IPS-NIHi7 (cell line): ENCODE measurements at regions not wholly inside any gene's neighbourhood (a gene's known extent, or its start where the extent isn't known, plus 50 kb on each side); places are given as distances from the start of the nearest gene placed in this dataset.

Experiments used
- DNase-seq: peaks from one replicate; pipeline ENCODE4 v3.0.0; 2012; ENCODE audit warnings: mixed read lengths; ENCODE audit errors: extremely low spot score

GRCh38 chr13:105541565-105541964 lies 993.9 kb downstream of the EFNB2 start:
- no peak for DNase-seq

GRCh38 chr13:105538346-105538745 lies 997.1 kb downstream of the EFNB2 start:
- DNase-seq: peak; percentile 11

GRCh38 chr13:105537113-105537512 lies 998.3 kb downstream of the EFNB2 start:
- DNase-seq: no peak

GRCh38 chr13:105530468-105530867 lies 1005.0 kb downstream of the EFNB2 start:
- no peak for DNase-seq

GRCh38 chr13:105527127-105527526 lies 1008.3 kb downstream of the EFNB2 start:
- no peak for DNase-seq

GRCh38 chr13:105519771-105520170 lies 1015.7 kb downstream of the EFNB2 start:
- no peak for DNase-seq

GRCh38 chr13:105518086-105518485 lies 1017.4 kb downstream of the EFNB2 start:
- no peak for DNase-seq

GRCh38 chr13:105514401-105514800 lies 1021.1 kb downstream of the EFNB2 start:
- DNase-seq: no peak

- no peak for DNase-seq
Observed at GRCh38 chr13:105513448-105513847, 1022.0 kb downstream of the EFNB2 start.

GRCh38 chr13:105509981-105510762 lies 1025.3 kb downstream of the EFNB2 start:
- no peak for DNase-seq

- DNase-seq: no peak
Observed at GRCh38 chr13:105506463-105506862, 1029.0 kb downstream of the EFNB2 start.

GRCh38 chr13:105502193-105502592 lies 1033.3 kb downstream of the EFNB2 start:
- DNase-seq: peak; percentile 10

- DNase-seq: no peak
Observed at GRCh38 chr13:105497597-105497996, 1037.9 kb downstream of the EFNB2 start.

- DNase-seq: no peak
Observed at GRCh38 chr13:105492216-105492615, 1043.2 kb downstream of the EFNB2 start.

- no peak for DNase-seq
Observed at GRCh38 chr13:105491345-105491744, 1044.1 kb downstream of the EFNB2 start.

GRCh38 chr13:105485081-105485480 lies 1050.4 kb downstream of the EFNB2 start:
- DNase-seq: no peak

- no peak for DNase-seq
Observed at GRCh38 chr13:105474983-105475610, 1060.4 kb downstream of the EFNB2 start.

- DNase-seq: no peak
Observed at GRCh38 chr13:105471673-105472072, 1063.8 kb downstream of the EFNB2 start.

- peak; percentile 22 for DNase-seq
Observed at GRCh38 chr13:105466376-105466775, 1069.1 kb downstream of the EFNB2 start.

GRCh38 chr13:105465745-105466144 lies 1069.7 kb downstream of the EFNB2 start, which contains the start of gene DAOA:
TSS of gene DAOA (plus strand) at chr13:105466045.
- no peak for DNase-seq

GRCh38 chr13:105465251-105465650 lies 1070.2 kb downstream of the EFNB2 start:
- no peak for DNase-seq

GRCh38 chr13:105464249-105464648 lies 1071.2 kb downstream of the EFNB2 start:
- DNase-seq: no peak

GRCh38 chr13:105463011-105463501 lies 1072.4 kb downstream of the EFNB2 start:
- no peak for DNase-seq
